ENCODE measurements at regions not wholly inside any gene's neighbourhood (a gene's known extent, or its start where the extent isn't known, plus 50 kb on each side); places are given as distances from the start of the nearest gene placed in this dataset.

GRCh38 chr5:31078956-31079355 is 114.5 kb upstream of the CDH6 start:
- no peaks in the 10 kb centered on the region for H3K27me3 Mint-ChIP-seq
- DNase-seq: no peak
- peaks cover 7% of the 10 kb centered on the region for H3K9me3 Mint-ChIP-seq
- no peak overlapping the region for H3K27ac Mint-ChIP-seq
- no peaks in the 10 kb centered on the region for H3K36me3 Mint-ChIP-seq
- H3K4me3 Mint-ChIP-seq: no peak overlapping the region
- H3K4me1 Mint-ChIP-seq: no peaks in the 10 kb centered on the region

DNA sequence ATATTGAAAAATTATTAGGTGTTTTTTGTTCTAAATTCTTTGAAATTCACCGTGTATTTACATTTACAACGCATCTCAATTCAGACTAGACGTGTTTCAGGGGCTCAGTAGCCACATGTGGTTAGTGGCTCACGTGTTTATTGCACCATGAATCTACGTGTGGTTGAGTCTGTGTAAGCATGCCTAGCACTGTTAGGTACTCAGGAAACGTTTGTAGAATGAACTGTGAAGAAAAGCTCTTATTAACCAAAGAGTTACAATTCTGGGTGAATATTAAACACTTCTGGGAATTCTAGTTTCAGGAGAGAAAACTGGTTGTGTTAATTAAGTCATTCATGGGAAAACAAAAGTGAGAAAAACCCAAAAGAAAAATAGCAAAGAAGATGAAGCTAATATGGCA is 117.5 kb upstream of the CDH6 start:
- Mint-ChIP-seq H3K4me3 (no peak overlapping the region), H3K27me3 (no peaks in the 10 kb centered on the region), H3K4me1 (no peaks in the 10 kb centered on the region), H3K9me3 (peaks cover 8% of the 10 kb centered on the region), H3K36me3 (no peaks in the 10 kb centered on the region), H3K27ac (no peak overlapping the region)
- DNase-seq: no peak

DNA sequence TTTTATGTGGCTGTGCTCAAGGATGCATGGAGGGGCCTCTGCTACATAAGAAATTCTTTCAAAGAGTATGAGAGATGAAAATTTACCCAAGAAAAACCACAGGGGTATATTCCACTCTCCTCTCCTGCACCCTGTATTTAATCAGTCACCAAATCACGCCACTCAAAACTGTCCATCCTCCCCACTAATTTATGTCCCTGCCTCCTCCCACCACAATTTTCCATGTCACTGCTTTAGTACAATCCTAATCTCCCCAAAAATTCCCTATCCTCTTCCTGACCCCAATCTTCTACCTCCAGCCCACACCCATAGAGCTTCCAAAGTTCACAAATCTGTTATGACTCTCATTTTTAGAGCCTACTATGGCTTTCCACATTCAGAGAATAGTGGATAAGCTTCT is 125.2 kb upstream of the CDH6 start:
- no peak overlapping the region for H3K27ac Mint-ChIP-seq
- H3K9me3 Mint-ChIP-seq: peaks cover 9% of the 10 kb centered on the region
- no peaks in the 10 kb centered on the region for H3K36me3 Mint-ChIP-seq
- no peaks in the 10 kb centered on the region for H3K27me3 Mint-ChIP-seq
- no peak for DNase-seq
- H3K4me1 Mint-ChIP-seq: no peaks in the 10 kb centered on the region
- no peak overlapping the region for H3K4me3 Mint-ChIP-seq

GRCh38 chr5:31066655-31067328 is 126.7 kb upstream of the CDH6 start:
- H3K27me3 Mint-ChIP-seq: no peaks in the 10 kb centered on the region
- DNase-seq: no peak
- no peak overlapping the region for H3K27ac Mint-ChIP-seq
- no peaks in the 10 kb centered on the region for H3K36me3 Mint-ChIP-seq
- H3K4me3 Mint-ChIP-seq: no peak overlapping the region
- peaks cover 6% of the 10 kb centered on the region for H3K9me3 Mint-ChIP-seq
- H3K4me1 Mint-ChIP-seq: no peaks in the 10 kb centered on the region

- Mint-ChIP-seq H3K4me1 (no peaks in the 10 kb centered on the region), H3K27me3 (no peaks in the 10 kb centered on the region), H3K4me3 (no peak overlapping the region), H3K9me3 (peaks cover 8% of the 10 kb centered on the region), H3K27ac (no peak overlapping the region), H3K36me3 (no peaks in the 10 kb centered on the region)
- no peak for DNase-seq
These were observed 129.3 kb upstream of the CDH6 start for GRCh38 chr5:31064215-31064614.

DNA sequence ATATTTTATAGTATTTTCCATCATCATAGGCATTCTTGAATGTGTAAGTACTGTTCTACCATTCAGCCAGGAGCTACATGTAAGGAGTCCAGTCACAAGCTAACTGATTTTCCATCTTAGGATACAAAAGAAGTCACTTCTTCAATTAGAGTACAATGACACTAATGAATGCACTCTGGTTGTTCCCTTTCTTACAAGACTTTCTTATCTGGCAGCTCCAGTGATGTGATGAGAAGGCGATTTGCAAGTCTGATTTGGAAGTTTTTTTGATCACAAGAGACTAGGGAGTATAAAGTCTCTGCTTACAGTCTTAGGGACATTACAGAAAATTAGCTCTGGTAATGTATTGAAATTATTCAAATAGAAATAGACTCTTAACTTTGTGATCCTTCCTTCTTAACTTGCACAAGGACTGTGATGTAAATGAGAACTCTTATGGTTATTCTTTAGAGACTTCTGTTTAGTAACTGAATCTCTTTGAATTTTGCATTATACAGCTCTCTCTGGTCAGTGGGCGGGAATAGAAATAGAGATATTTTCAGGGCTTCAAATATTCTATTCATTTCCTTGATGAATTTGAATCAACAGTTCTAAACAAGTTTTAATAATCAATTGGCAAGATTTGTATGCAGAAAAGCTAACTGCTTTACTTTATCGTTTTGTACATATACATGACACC is 130.4 kb upstream of the CDH6 start:
- DNase-seq: no peak
- no peak overlapping the region for H3K27ac Mint-ChIP-seq
- H3K4me1 Mint-ChIP-seq: peaks cover 1% of the 10 kb centered on the region
- no peak overlapping the region for H3K4me3 Mint-ChIP-seq
- no peaks in the 10 kb centered on the region for H3K36me3 Mint-ChIP-seq
- peaks cover 3% of the 10 kb centered on the region for H3K9me3 Mint-ChIP-seq
- no peaks in the 10 kb centered on the region for H3K27me3 Mint-ChIP-seq

DNA sequence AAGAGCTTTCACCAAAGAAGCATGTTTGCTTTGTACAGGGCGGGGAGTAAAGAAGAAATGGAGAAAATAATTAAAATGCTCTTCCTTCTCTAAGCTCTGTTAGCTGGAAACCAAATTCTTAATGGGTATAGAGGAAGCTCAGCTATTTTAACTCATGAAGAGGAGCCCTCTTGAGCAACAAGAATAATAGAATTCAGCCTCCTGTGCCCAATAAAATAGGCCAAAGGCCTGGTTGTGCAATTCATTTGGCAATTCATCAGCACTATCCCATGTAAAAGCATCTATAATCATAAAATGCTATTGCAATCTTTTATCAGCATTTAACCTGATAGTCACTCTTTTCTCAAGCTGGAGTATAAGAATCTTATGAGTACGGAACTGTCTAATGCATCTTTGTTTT is 133.6 kb upstream of the CDH6 start:
- Mint-ChIP-seq H3K4me3 (no peak overlapping the region), H3K27me3 (no peaks in the 10 kb centered on the region), H3K27ac (no peak overlapping the region), H3K4me1 (peaks cover 1% of the 10 kb centered on the region), H3K9me3 (peaks cover 2% of the 10 kb centered on the region), H3K36me3 (no peaks in the 10 kb centered on the region)
- no peak for DNase-seq

DNA sequence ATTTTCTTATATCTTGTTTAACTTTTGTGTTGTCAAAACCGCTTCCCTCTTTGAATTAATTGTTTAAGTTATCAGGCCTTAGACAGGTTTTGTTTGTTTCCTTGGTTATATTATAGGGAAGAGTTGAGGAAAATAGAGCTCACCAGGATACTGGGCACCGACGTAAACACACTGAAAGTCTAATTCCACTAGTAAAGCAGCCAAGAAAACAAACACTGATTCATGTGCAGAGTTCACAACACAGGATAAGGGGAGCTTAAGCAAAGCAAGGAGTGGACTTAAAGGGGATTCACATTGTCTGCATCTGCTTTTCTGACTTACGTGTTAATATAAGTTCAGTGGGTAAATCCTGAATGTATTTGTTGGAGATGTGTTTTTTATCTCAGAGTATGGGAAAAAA is 139.0 kb upstream of the CDH6 start:
- no peak overlapping the region for H3K4me3 Mint-ChIP-seq
- H3K36me3 Mint-ChIP-seq: no peaks in the 10 kb centered on the region
- H3K27ac Mint-ChIP-seq: no peak overlapping the region
- no peak for DNase-seq
- H3K9me3 Mint-ChIP-seq: no peaks in the 10 kb centered on the region
- peaks cover 1% of the 10 kb centered on the region for H3K4me1 Mint-ChIP-seq
- no peaks in the 10 kb centered on the region for H3K27me3 Mint-ChIP-seq

GRCh38 chr5:31052937-31053658 is 140.4 kb upstream of the CDH6 start:
- Mint-ChIP-seq H3K9me3 (no peaks in the 10 kb centered on the region), H3K27ac (no peak overlapping the region), H3K36me3 (no peaks in the 10 kb centered on the region), H3K27me3 (no peaks in the 10 kb centered on the region), H3K4me1 (no peaks in the 10 kb centered on the region), H3K4me3 (no peak overlapping the region)
- no peak for DNase-seq

- Mint-ChIP-seq H3K36me3 (no peaks in the 10 kb centered on the region), H3K27me3 (no peaks in the 10 kb centered on the region), H3K4me3 (no peak overlapping the region), H3K27ac (no peak overlapping the region), H3K9me3 (no peaks in the 10 kb centered on the region), H3K4me1 (no peaks in the 10 kb centered on the region)
- no peak for DNase-seq
These were observed 142.2 kb upstream of the CDH6 start for GRCh38 chr5:31051316-31051715.

DNA sequence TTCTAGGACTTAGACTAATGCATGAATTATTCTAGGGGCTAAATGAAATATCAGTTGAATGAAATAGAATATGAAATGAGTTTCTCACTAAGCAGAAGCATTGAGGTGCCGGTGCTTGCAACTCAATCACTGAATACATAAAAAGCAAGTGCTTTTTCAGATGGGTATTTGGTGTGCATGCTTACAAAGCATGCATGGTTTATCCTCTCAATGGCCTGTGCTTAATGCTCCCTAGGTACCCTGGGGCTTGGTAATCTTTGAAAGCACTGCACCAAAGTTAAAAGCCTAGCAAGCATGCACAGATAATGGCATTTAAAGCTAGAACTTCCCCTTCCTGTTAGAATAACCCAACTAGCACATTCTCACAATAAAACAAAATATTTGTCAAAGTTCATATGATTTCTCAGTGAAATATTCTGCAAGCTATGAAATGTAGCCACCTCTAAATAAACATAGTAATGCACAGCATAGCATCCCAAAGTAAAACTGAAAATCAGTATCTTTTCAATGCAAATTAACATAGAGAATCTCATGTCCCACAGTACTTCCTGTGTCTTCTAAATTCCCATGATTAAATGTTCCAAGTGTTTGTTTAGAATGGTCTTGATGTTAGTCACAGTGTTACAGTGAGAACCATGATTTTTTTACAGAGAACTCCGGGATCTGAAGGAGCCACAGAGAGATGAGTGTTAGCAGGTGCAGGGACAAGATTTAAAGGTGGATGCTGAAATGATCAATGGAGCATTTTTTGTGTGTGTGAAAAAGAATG is 143.4 kb upstream of the CDH6 start:
- H3K9me3 Mint-ChIP-seq: no peaks in the 10 kb centered on the region
- no peak for DNase-seq
- no peaks in the 10 kb centered on the region for H3K27me3 Mint-ChIP-seq
- H3K4me3 Mint-ChIP-seq: no peak overlapping the region
- H3K27ac Mint-ChIP-seq: no peak overlapping the region
- no peaks in the 10 kb centered on the region for H3K36me3 Mint-ChIP-seq
- no peaks in the 10 kb centered on the region for H3K4me1 Mint-ChIP-seq

DNA sequence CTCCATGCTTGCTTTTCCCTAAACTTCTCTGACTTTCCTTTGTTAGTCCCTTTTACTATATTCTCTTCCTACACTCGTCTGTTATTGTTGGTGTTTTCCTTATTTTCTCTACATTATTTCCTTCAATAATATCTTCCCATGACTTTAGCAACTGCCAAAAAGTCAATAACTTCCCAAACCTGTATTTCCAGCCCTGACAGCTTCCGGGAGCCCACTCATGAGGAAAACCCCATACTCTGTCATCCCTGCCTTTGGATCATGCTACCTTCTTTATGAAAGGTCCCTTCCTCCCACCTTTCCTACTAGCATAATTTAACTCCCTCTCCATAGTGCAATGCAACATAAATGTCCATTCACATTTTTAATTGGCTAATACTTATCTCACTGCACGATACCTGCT is 144.0 kb upstream of the CDH6 start:
- Mint-ChIP-seq H3K36me3 (no peaks in the 10 kb centered on the region), H3K4me1 (no peaks in the 10 kb centered on the region), H3K27ac (no peak overlapping the region), H3K27me3 (no peaks in the 10 kb centered on the region), H3K4me3 (no peak overlapping the region), H3K9me3 (no peaks in the 10 kb centered on the region)
- no peak for DNase-seq

DNA sequence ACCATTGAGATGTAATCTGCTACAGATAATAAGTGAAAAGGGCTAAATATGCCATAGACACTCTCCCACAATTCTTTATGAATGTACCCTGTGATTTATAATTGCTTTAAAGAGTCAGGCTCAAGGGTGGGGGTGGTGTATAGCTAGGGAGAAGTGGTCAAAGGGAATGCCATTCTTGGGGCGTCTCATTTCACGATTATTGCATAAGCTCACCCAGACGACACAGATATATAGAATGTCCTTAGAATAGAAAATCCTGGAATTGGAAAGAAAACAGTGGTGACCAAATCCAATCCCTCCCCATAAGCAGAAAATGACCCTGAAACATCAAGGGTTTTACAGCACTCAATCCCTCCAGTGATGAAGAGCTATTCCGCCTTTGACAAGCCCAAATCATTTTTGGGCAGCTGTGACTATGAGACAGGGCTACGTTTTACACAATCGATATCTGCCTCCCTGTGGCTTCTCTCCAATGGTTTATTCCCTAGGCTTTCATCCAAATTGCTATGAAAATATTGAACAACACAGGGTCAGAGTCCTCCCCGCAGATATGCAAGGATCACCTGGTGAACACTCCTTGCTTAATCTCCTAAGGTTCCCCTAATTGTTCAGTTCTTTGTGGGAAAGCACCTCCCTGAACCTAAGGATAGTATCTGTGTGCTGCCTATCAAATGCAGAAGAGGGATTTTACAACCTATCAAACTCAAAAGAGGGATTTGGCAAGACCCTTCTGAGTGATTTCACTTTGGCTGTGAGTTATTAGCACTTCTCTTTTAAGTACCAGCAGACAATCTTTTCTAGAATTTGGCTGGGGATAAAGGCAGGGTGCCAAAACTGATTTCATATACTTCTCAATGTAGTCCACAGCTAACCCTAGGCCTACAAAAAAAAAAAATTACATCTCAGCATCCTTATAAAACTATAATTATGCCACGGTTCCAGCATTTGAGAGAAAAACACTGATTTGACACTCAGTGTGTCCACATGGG is 144.9 kb upstream of the CDH6 start:
- H3K27me3 Mint-ChIP-seq: no peaks in the 10 kb centered on the region
- peaks cover 2% of the 10 kb centered on the region for H3K9me3 Mint-ChIP-seq
- no peaks in the 10 kb centered on the region for H3K36me3 Mint-ChIP-seq
- no peak overlapping the region for H3K4me3 Mint-ChIP-seq
- no peak for DNase-seq
- no peaks in the 10 kb centered on the region for H3K4me1 Mint-ChIP-seq
- H3K27ac Mint-ChIP-seq: no peak overlapping the region

DNA sequence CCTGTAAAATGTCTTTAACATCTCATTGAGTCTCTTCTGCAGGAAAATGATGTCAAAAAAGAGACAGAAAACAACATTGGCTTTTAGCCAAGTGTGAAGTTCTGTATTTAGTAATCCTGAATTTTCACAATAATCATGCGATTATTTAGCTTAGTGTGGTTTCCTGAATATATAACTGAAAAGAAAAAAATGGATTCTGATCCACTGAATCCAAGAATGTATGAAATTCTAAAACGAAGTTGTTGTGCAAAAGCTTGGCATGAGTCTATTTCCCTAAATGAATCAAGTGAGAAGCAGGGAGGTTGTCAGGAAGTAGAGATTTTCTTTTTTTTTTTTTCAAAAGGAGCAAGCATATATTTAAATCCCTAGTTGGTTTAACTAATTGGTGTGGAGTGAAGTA is 145.9 kb upstream of the CDH6 start:
- H3K36me3 Mint-ChIP-seq: no peaks in the 10 kb centered on the region
- H3K27me3 Mint-ChIP-seq: no peaks in the 10 kb centered on the region
- H3K4me3 Mint-ChIP-seq: no peak overlapping the region
- H3K27ac Mint-ChIP-seq: no peak overlapping the region
- H3K9me3 Mint-ChIP-seq: peaks cover 2% of the 10 kb centered on the region
- no peaks in the 10 kb centered on the region for H3K4me1 Mint-ChIP-seq
- no peak for DNase-seq
